ENCODE measurements at regions not wholly inside any gene's neighbourhood (a gene's known extent, or its start where the extent isn't known, plus 50 kb on each side); places are given as distances from the start of the nearest gene placed in this dataset.

GRCh38 chr5:82619097-82619496 lies 340.9 kb upstream of the RPS23 start:
- TF ChIP-seq EZH2phosphoT487 (IDR thresholded peaks at IDR 0.05; ENCODE audit: borderline replicate concordance, low read depth, low read length) (no peak), CTCF (conservative IDR thresholded peaks at IDR 0.05; ENCODE audit: low read length) (no peak)
- Histone ChIP-seq H3K4me2 (ENCODE audit: low read length) (no peak overlapping the region), H2AFZ (ENCODE audit: low read length) (no peak overlapping the region), H3K79me2 (ENCODE audit: insufficient read depth, low read depth, low read length) (no peaks in the 10 kb centered on the region), H3K27ac (ENCODE audit: low read depth, low read length, poor library complexity, severe bottlenecking) (no peak overlapping the region), H3K4me1 (ENCODE audit: insufficient read depth, low read length, poor library complexity, severe bottlenecking) (no peaks in the 10 kb centered on the region), H3K36me3 (ENCODE audit: insufficient read depth, low read length) (no peaks in the 10 kb centered on the region), H3K4me3 (ENCODE audit: low read depth, low read length, poor library complexity, severe bottlenecking) (no peak overlapping the region), H4K20me1 (ENCODE audit: insufficient read depth, low read length) (no peaks in the 10 kb centered on the region), H3K9me2 (ENCODE audit: insufficient read depth, low read length) (no peaks in the 10 kb centered on the region), H3K9me3 (ENCODE audit: low read length) (no peaks in the 10 kb centered on the region)
- ChIA-PET CTCF (ENCODE audit: unreplicated experiment) (no interaction called here), POLR2A (no interaction called here)
- DNase-seq (ENCODE audit: low spot score) = no peak
- intact Hi-C loops (cut with micrococcal nuclease; ENCODE audit: unreplicated experiment) = no loop called here
- no TSS peak for BruUV-seq (replicated peaks)

- POLR2A ChIA-PET = no interaction called here
- no TSS peak for BruUV-seq (replicated peaks)
Observed at GRCh38 chr5:82614706-82615105, 336.6 kb upstream of the RPS23 start.

GRCh38 chr5:82613891-82614290 lies 335.7 kb upstream of the RPS23 start:
- intact Hi-C loops (cut with micrococcal nuclease; ENCODE audit: unreplicated experiment) = no loop called here
- no TSS peak for BruUV-seq (replicated peaks)
- Histone ChIP-seq H2AFZ (ENCODE audit: low read length) (no peak overlapping the region), H3K4me3 (ENCODE audit: low read depth, low read length, poor library complexity, severe bottlenecking) (no peak overlapping the region), H3K4me1 (ENCODE audit: insufficient read depth, low read length, poor library complexity, severe bottlenecking) (no peaks in the 10 kb centered on the region), H4K20me1 (ENCODE audit: insufficient read depth, low read length) (no peaks in the 10 kb centered on the region), H3K9me3 (ENCODE audit: low read length) (no peaks in the 10 kb centered on the region), H3K27ac (ENCODE audit: low read depth, low read length, poor library complexity, severe bottlenecking) (no peak overlapping the region), H3K79me2 (ENCODE audit: insufficient read depth, low read depth, low read length) (no peaks in the 10 kb centered on the region), H3K9me2 (ENCODE audit: insufficient read depth, low read length) (no peaks in the 10 kb centered on the region), H3K36me3 (ENCODE audit: insufficient read depth, low read length) (no peaks in the 10 kb centered on the region), H3K4me2 (ENCODE audit: low read length) (no peak overlapping the region)
- CTCF ChIA-PET (ENCODE audit: unreplicated experiment) = no interaction called here
- no peak for DNase-seq (ENCODE audit: low spot score)
- TF ChIP-seq EZH2phosphoT487 (IDR thresholded peaks at IDR 0.05; ENCODE audit: borderline replicate concordance, low read depth, low read length) (no peak), CTCF (conservative IDR thresholded peaks at IDR 0.05; ENCODE audit: low read length) (no peak)
- POLR2A ChIA-PET = no interaction called here

More at GRCh38 chr5:82614706-82615105, 336.6 kb upstream of the RPS23 start:
- Histone ChIP-seq H3K36me3 (ENCODE audit: insufficient read depth, low read length) (no peaks in the 10 kb centered on the region), H3K4me3 (ENCODE audit: low read depth, low read length, poor library complexity, severe bottlenecking) (no peak overlapping the region), H3K79me2 (ENCODE audit: insufficient read depth, low read depth, low read length) (no peaks in the 10 kb centered on the region), H4K20me1 (ENCODE audit: insufficient read depth, low read length) (no peaks in the 10 kb centered on the region), H2AFZ (ENCODE audit: low read length) (no peak overlapping the region), H3K9me2 (ENCODE audit: insufficient read depth, low read length) (no peaks in the 10 kb centered on the region), H3K4me2 (ENCODE audit: low read length) (no peak overlapping the region), H3K9me3 (ENCODE audit: low read length) (no peaks in the 10 kb centered on the region), H3K27ac (ENCODE audit: low read depth, low read length, poor library complexity, severe bottlenecking) (no peak overlapping the region), H3K4me1 (ENCODE audit: insufficient read depth, low read length, poor library complexity, severe bottlenecking) (no peaks in the 10 kb centered on the region)
- TF ChIP-seq CTCF (conservative IDR thresholded peaks at IDR 0.05; ENCODE audit: low read length) (no peak), EZH2phosphoT487 (IDR thresholded peaks at IDR 0.05; ENCODE audit: borderline replicate concordance, low read depth, low read length) (no peak)
- intact Hi-C loops (cut with micrococcal nuclease; ENCODE audit: unreplicated experiment) = no loop called here
- no peak for DNase-seq (ENCODE audit: low spot score)
- CTCF ChIA-PET (ENCODE audit: unreplicated experiment) = no interaction called here
